Activated B cell treated with CpG ODN at 0.5 μM for 24 hours (primary cell): ENCODE measurements at regions not wholly inside any gene's neighbourhood (a gene's known extent, or its start where the extent isn't known, plus 50 kb on each side); places are given as distances from the start of the nearest gene placed in this dataset.

Experiments used
- ATAC-seq: fragments of 200-7000 bp; cut with Tn5 transposase; one replicate; pipeline ENCODE4 v1.10.0; 2021; ENCODE audit warnings: low read depth, mild to moderate bottlenecking, moderate library complexity
- CTCF ChIA-PET: fragments of 350-600 bp; sonication (Branson Sonifier 250); formaldehyde crosslinking; loops from one replicate; lab custom pipeline; 2021; ENCODE audit warnings: antibody characterized with exemption; lab: Charles Lee
- POLR2A ChIA-PET: fragments of 350-600 bp; sonication (Branson Sonifier 250); formaldehyde crosslinking; loops from one replicate; lab custom pipeline; 2021; ENCODE audit warnings: antibody characterized with exemption; lab: Charles Lee
- DNase-seq: peaks from one replicate; pipeline ENCODE4 v3.0.0; 2022
- H3K27ac Mint-ChIP-seq: one replicate; pipeline ENCODE4 v1.8.0; 2020; ENCODE audit warnings: mixed read lengths
- H3K27me3 Mint-ChIP-seq: one replicate; pipeline ENCODE4 v1.8.0; 2021; ENCODE audit warnings: mixed read lengths
- H3K36me3 Mint-ChIP-seq: one replicate; pipeline ENCODE4 v1.8.0; 2021; ENCODE audit warnings: low read depth, mixed read lengths
- H3K4me1 Mint-ChIP-seq: one replicate; pipeline ENCODE4 v1.8.0; 2021; ENCODE audit warnings: mixed read lengths
- H3K4me3 Mint-ChIP-seq: one replicate; pipeline ENCODE4 v1.8.0; 2020; ENCODE audit warnings: mild to moderate bottlenecking, mixed read lengths
- H3K9me3 Mint-ChIP-seq: one replicate; pipeline ENCODE4 v1.8.0; 2020; ENCODE audit warnings: mixed read lengths
- CTCF ChIP-seq: fragments of 200-600 bp; IDR thresholded peaks from one replicate; pipeline ENCODE4 v1.8.0; 2022; ENCODE audit warnings: antibody characterized with exemption, mild to moderate bottlenecking
- intact Hi-C: fragments of 100-400 bp; cut with micrococcal nuclease; formaldehyde crosslinking; loops from one replicate; pipeline ENCODE4 v1.15.1; 2024

- ATAC-seq (no peak), DNase-seq (no peak)
- no peak for TF ChIP-seq CTCF
- Mint-ChIP-seq H3K36me3 (no peaks in the 10 kb centered on the region), H3K9me3 (no peaks in the 10 kb centered on the region), H3K27ac (no peak overlapping the region), H3K4me1 (no peaks in the 10 kb centered on the region), H3K27me3 (peaks cover 12% of the 10 kb centered on the region), H3K4me3 (no peak overlapping the region)
- ChIA-PET CTCF (no interaction called here), POLR2A (no interaction called here)
- intact Hi-C loops, result no loop called here
Measured at GRCh38 chr20:62531046-62531838, 55.4 kb upstream of the GATA5 start.

- DNase-seq (no peak), ATAC-seq (no peak)
- intact Hi-C loops, result no loop called here
- Mint-ChIP-seq H3K4me1 (no peaks in the 10 kb centered on the region), H3K36me3 (no peaks in the 10 kb centered on the region), H3K27ac (no peak overlapping the region), H3K4me3 (no peak overlapping the region), H3K9me3 (no peaks in the 10 kb centered on the region), H3K27me3 (peaks cover 9% of the 10 kb centered on the region)
- ChIA-PET POLR2A (no interaction called here), CTCF (no interaction called here)
- TF ChIP-seq CTCF, result no peak
Measured at GRCh38 chr20:62532921-62533320, 57.1 kb upstream of the GATA5 start.

GRCh38 chr20:62533591-62534495 lies 58.0 kb upstream of the GATA5 start:
- POLR2A ChIA-PET, result no interaction called here
- Mint-ChIP-seq H3K4me1 (no peaks in the 10 kb centered on the region), H3K9me3 (no peaks in the 10 kb centered on the region), H3K4me3 (no peak overlapping the region), H3K27me3 (peaks cover 9% of the 10 kb centered on the region), H3K36me3 (no peaks in the 10 kb centered on the region), H3K27ac (no peak overlapping the region)
- intact Hi-C loops, result no loop called here
- CTCF ChIA-PET, result no interaction called here
- ATAC-seq, result no peak
- DNase-seq, result no peak
- TF ChIP-seq CTCF, result no peak

- Mint-ChIP-seq H3K4me3 (no peak overlapping the region), H3K4me1 (no peaks in the 10 kb centered on the region), H3K36me3 (no peaks in the 10 kb centered on the region), H3K27me3 (peaks cover 9% of the 10 kb centered on the region), H3K27ac (no peak overlapping the region), H3K9me3 (no peaks in the 10 kb centered on the region)
- ATAC-seq (no peak), DNase-seq (no peak)
- TF ChIP-seq CTCF, result no peak
- intact Hi-C loops, result no loop called here
- CTCF ChIA-PET, result no interaction called here
- POLR2A ChIA-PET, result no interaction called here
Measured at GRCh38 chr20:62534526-62535221, 58.9 kb upstream of the GATA5 start.
